Smooth muscle cell (in vitro differentiated cells): ENCODE measurements at regions not wholly inside any gene's neighbourhood (a gene's known extent, or its start where the extent isn't known, plus 50 kb on each side); places are given as distances from the start of the nearest gene placed in this dataset.

Source experiments
- DNase-seq: peaks from one replicate; lab custom pipeline; 2025; ENCODE audit not compliant: unreplicated experiment; lab: John Stamatoyannopoulos, UW
- H2AFZ ChIP-seq: fragments of 200-600 bp; sonication (generic); 2 replicates; pipeline ENCODE4 v1.6.0; 2016; ENCODE audit warnings: antibody characterized with exemption, low read depth, mild to moderate bottlenecking
- H3F3A ChIP-seq: fragments of 200-600 bp; sonication (generic); 2 replicates; pipeline ENCODE4 v1.6.0; 2017; ENCODE audit warnings: antibody characterized with exemption, low read depth
- H3K27ac ChIP-seq: fragments of 200-600 bp; sonication (generic); 2 replicates; pipeline ENCODE4 v1.5.1; 2016; ENCODE audit warnings: low read depth, mild to moderate bottlenecking
- H3K27me3 ChIP-seq: fragments of 200-600 bp; sonication (generic); 2 replicates; pipeline ENCODE4 v1.6.1; 2016; ENCODE audit warnings: low read depth, mild to moderate bottlenecking
- H3K36me3 ChIP-seq: fragments of 200-600 bp; sonication (generic); 2 replicates; pipeline ENCODE4 v1.5.1; 2016; ENCODE audit warnings: low read depth
- H3K4me1 ChIP-seq: fragments of 200-600 bp; sonication (generic); 2 replicates; pipeline ENCODE4 v1.5.1; 2016; ENCODE audit warnings: low read depth
- H3K4me2 ChIP-seq: fragments of 200-600 bp; sonication (generic); 2 replicates; pipeline ENCODE4 v1.6.0; 2016; ENCODE audit warnings: mild to moderate bottlenecking
- H3K4me3 ChIP-seq: fragments of 200-600 bp; sonication (generic); 2 replicates; pipeline ENCODE4 v1.5.1; 2016; ENCODE audit warnings: mild to moderate bottlenecking
- H3K79me2 ChIP-seq: fragments of 200-600 bp; sonication (generic); 2 replicates; pipeline ENCODE4 v1.6.0; 2016; ENCODE audit warnings: low read depth, mild to moderate bottlenecking
- H3K9ac ChIP-seq: fragments of 200-600 bp; sonication (generic); 2 replicates; pipeline ENCODE4 v1.6.0; 2016; ENCODE audit warnings: low read depth
- H3K9me3 ChIP-seq: fragments of 200-600 bp; sonication (generic); replicated peaks from 2 replicates; pipeline ENCODE4 v1.5.1; 2016; ENCODE audit warnings: low read depth
- H4K20me1 ChIP-seq: fragments of 200-600 bp; sonication (generic); 2 replicates; pipeline ENCODE4 v1.6.0; 2016; ENCODE audit warnings: low read depth
- WGBS: methylation state at CpG from one replicate; pipeline ENCODE4 v1.1.7; 2016; ENCODE audit warnings: low lambda C conversion rate; 5-methylcytosine and 5-hydroxymethylcytosine counted together
- TF ChIP-seq, protein P1 (sequence below): fragments of 200-600 bp; sonication (generic); IDR thresholded peaks from 2 replicates; pipeline ENCODE4 v1.5.1; 2017; ENCODE audit warnings: borderline replicate concordance, mild to moderate bottlenecking, antibody characterized with exemption; ENCODE audit not compliant: insufficient read depth, poor library complexity, severe bottlenecking

DNA sequence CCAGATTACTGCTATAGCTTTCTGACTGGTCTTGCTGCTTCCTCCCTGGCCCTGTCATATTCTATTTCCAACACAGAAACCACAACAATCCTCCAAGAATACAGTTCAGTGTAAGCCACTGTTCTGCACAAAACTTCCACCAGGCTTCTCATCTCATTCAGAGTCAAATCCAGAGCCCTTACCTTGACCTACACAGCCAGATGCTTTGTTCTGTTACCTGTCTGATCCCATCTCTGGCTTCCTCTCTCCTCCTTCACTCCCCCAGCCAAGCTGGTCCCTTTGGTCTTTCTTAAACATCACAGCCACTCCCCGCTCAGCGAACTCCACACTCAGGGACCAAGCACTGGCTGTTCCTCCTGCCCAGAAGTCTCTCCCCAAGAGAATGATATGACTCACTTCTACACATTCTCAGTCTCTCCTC, 84.8 kb upstream of the BMP2K start:
- Histone ChIP-seq H3K9ac (no peak overlapping the region), H4K20me1 (no peaks in the 10 kb centered on the region), H2AFZ (no peak overlapping the region), H3K4me2 (no peak overlapping the region), H3F3A (peaks cover 4% of the 10 kb centered on the region), H3K4me3 (no peak overlapping the region), H3K36me3 (no peaks in the 10 kb centered on the region), H3K79me2 (no peaks in the 10 kb centered on the region), H3K4me1 (no peaks in the 10 kb centered on the region), H3K9me3 (no peaks in the 10 kb centered on the region), H3K27me3 (no peaks in the 10 kb centered on the region), H3K27ac (peak overlapping the region; percentile 33)
- TF ChIP-seq, protein P1, sequence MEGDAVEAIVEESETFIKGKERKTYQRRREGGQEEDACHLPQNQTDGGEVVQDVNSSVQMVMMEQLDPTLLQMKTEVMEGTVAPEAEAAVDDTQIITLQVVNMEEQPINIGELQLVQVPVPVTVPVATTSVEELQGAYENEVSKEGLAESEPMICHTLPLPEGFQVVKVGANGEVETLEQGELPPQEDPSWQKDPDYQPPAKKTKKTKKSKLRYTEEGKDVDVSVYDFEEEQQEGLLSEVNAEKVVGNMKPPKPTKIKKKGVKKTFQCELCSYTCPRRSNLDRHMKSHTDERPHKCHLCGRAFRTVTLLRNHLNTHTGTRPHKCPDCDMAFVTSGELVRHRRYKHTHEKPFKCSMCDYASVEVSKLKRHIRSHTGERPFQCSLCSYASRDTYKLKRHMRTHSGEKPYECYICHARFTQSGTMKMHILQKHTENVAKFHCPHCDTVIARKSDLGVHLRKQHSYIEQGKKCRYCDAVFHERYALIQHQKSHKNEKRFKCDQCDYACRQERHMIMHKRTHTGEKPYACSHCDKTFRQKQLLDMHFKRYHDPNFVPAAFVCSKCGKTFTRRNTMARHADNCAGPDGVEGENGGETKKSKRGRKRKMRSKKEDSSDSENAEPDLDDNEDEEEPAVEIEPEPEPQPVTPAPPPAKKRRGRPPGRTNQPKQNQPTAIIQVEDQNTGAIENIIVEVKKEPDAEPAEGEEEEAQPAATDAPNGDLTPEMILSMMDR: no peak
- 96% methylated on average over 2 of the region's 2 CpGs for WGBS
- no peak for DNase-seq

DNA sequence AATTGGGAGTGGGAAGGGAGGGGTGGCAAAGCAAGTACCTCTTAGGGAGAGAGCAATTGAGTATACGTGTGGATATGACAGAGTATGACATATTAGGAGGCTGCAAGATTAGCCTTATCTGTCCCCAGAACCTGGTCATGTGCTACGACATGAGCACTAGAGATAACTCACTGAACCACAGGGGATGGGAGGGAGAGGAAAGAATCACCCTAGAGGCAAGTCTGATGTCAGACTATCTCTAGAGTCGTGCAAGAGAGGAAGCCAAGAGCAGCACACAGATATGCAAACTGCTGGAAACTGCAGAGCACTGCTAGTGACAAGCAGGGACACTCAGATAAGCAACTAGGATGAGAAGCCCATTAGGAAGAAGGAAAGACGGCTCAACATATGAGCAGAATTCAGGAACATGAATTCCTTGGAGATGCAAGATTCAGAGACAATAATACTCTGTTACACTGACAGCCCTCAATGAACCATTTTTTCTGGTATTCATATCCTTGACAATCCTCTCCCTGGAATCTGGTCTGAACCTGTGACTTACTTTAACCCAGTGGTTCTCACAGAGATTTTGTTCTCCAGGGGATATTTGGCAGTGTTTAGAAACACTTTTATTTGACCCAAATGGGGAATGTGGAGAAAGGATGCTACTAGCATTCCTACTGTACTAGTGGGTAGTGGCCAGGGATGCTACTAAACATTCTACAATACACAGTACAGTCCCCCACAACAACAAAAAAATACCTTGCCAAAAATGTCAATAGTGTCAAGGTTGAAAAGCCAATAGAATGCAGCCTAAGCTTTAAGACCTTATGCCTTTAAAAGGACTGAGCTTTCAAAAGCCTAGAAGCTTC, 84.0 kb upstream of the BMP2K start:
- peak overlapping the region; percentile 57 for H3K4me2 ChIP-seq
- no peaks in the 10 kb centered on the region for H3K4me1 ChIP-seq
- DNase-seq: no peak
- no peaks in the 10 kb centered on the region for H3K36me3 ChIP-seq
- H3K4me3 ChIP-seq: no peak overlapping the region
- peaks cover 4% of the 10 kb centered on the region for H3F3A ChIP-seq
- H3K9me3 ChIP-seq: no peaks in the 10 kb centered on the region
- H2AFZ ChIP-seq: no peak overlapping the region
- H3K79me2 ChIP-seq: no peaks in the 10 kb centered on the region
- H4K20me1 ChIP-seq: no peaks in the 10 kb centered on the region
- H3K9ac ChIP-seq: no peak overlapping the region
- no peaks in the 10 kb centered on the region for H3K27me3 ChIP-seq
- TF ChIP-seq, protein P1: no peak
- peak overlapping the region; percentile 33 for H3K27ac ChIP-seq
- WGBS: 6% methylated on average over 4 of the region's 4 CpGs

DNA sequence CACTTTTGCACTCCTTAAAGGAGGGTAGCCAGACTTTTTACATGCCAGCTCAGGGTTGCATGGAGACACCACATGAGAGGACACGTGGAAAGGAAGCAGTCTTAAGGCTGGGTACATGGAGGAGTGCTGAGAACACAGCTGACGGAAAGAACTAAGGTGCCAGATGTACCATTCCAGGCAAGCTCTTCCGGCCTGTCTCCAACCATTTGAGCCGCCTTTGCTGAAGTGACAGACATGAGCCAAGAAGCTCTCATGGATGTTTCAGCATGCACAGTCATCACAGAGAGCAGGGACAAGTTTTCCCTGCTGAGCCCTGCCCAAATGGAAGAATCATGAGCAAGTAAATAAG, 83.4 kb upstream of the BMP2K start:
- no peak for DNase-seq
- no peaks in the 10 kb centered on the region for H3K9me3 ChIP-seq

More for the DNA sequence above, 83.4 kb upstream of the BMP2K start:
- no peak overlapping the region for H2AFZ ChIP-seq
- H3F3A ChIP-seq: peaks cover 4% of the 10 kb centered on the region
- no peaks in the 10 kb centered on the region for H3K27me3 ChIP-seq
- H3K9ac ChIP-seq: no peak overlapping the region
- no peaks in the 10 kb centered on the region for H3K79me2 ChIP-seq
- H3K4me2 ChIP-seq: no peak overlapping the region
- H3K36me3 ChIP-seq: no peaks in the 10 kb centered on the region
- WGBS: 83% methylated on average over 4 of the region's 4 CpGs
- no peak overlapping the region for H3K27ac ChIP-seq
- no peak overlapping the region for H3K4me3 ChIP-seq
- TF ChIP-seq, protein P1: no peak
- no peaks in the 10 kb centered on the region for H4K20me1 ChIP-seq
- no peaks in the 10 kb centered on the region for H3K4me1 ChIP-seq
